K562 (cell line): ENCODE measurements at regions not wholly inside any gene's neighbourhood (a gene's known extent, or its start where the extent isn't known, plus 50 kb on each side); places are given as distances from the start of the nearest gene placed in this dataset.

ENCODE experiments used
- ATAC-seq: fragments of 200-7000 bp; cut with Tn5 transposase; 3 replicates; pipeline ENCODE4 v1.9.1; 2020; ENCODE audit warnings: moderate library complexity
- BruUV-seq: library from RNA; stranded (reverse); fragments of 400-500 nt; replicated peaks from 2 replicates; lab custom pipeline; 2021; lab: Mats Ljungman, UMichigan
- CTCF ChIA-PET: fragments of 300-600 bp; formaldehyde crosslinking; extraction: SDS; loops from one replicate; lab custom pipeline; 2021; ENCODE audit warnings: low intra/inter-chr PET ratio; lab: Yijun Ruan, JAX
- POLR2A ChIA-PET: fragments of 300-600, 350-650 bp; sonication (Branson Sonifier 250); formaldehyde crosslinking; extraction: SDS; loops from one replicate; lab custom pipeline; 2021; ENCODE audit warnings: antibody characterized with exemption, inconsistent platforms; lab: Yijun Ruan, JAX
- DNase-seq, 4 experiments: peaks; one replicate each; pipeline versions ENCODE4 v3.0.0 to v3.0.0-alpha.2; 2011 to 2018; ENCODE audit warnings: low spot score in 3 of 4, mixed read lengths in 3 of 4; ENCODE audit errors: extremely low read depth in 1 of 4
- FAIRE-seq: peaks from 2 replicates; lab custom pipeline; 2011; peaks lifted over from hg19 to GRCh38; lab: Jason Lieb, UNC
- H2AFZ ChIP-seq: 2 replicates; pipeline ENCODE4 v1.6.0; 2011; ENCODE audit warnings: low read depth, low read length, control low read depth, inconsistent platforms
- H3K27ac ChIP-seq: fragments of 200-600 bp; 3 replicates; pipeline ENCODE4 v1.8.0; 2011; ENCODE audit warnings: low read depth, mild to moderate bottlenecking, control low read depth, inconsistent platforms, low read length, moderate library complexity, mixed read lengths; ENCODE audit errors: extremely low read depth
- H3K27me3 ChIP-seq, 2 experiments: fragments of 300-600 bp in 1 of 2; 2 replicates in 1 of 2; 3 replicates in 1 of 2; pipeline versions ENCODE4 v1.6.0 to v1.8.0; 2011; ENCODE audit warnings: inconsistent platforms in 2 of 2, low read length in 2 of 2, mild to moderate bottlenecking in 1 of 2, mixed read lengths in 1 of 2, moderate library complexity in 1 of 2; ENCODE audit not compliant: control insufficient read depth in 2 of 2, insufficient read depth in 2 of 2
- H3K36me3 ChIP-seq: fragments of 300-600 bp; 3 replicates; pipeline ENCODE4 v1.8.0; 2011; ENCODE audit warnings: mild to moderate bottlenecking, low read length, inconsistent platforms; ENCODE audit not compliant: control insufficient read depth, insufficient read depth
- H3K4me1 ChIP-seq, 2 experiments: fragments of 200-600 bp in 1 of 2; replicated peaks in 1 of 2; 2 replicates in 1 of 2; 3 replicates in 1 of 2; pipeline versions ENCODE4 v1.5.1 to v1.8.0; 2011; ENCODE audit warnings: inconsistent platforms in 2 of 2, low read length in 2 of 2, mild to moderate bottlenecking in 1 of 2, mixed read lengths in 1 of 2, moderate library complexity in 1 of 2; ENCODE audit not compliant: control insufficient read depth in 2 of 2, insufficient read depth in 2 of 2
- H3K4me2 ChIP-seq: 2 replicates; pipeline ENCODE4 v1.6.1; 2011; ENCODE audit warnings: low read length, control low read depth, inconsistent platforms, mixed read lengths; ENCODE audit not compliant: insufficient read depth
- H3K4me3 ChIP-seq: fragments of 200-600 bp; sonication (generic), shearing (Covaris generic); 2 replicates; pipeline ENCODE4 v1.5.1; 2016; ENCODE audit warnings: control low read depth, inconsistent platforms
- H3K79me2 ChIP-seq: fragments of 200-600 bp; 3 replicates; pipeline ENCODE4 v1.8.0; 2011; ENCODE audit warnings: low read length, inconsistent platforms; ENCODE audit not compliant: control insufficient read depth, insufficient read depth
- H3K9ac ChIP-seq, 2 experiments: 2 replicates each; pipeline versions ENCODE4 v1.6.0 to v1.6.1; 2011; ENCODE audit warnings: low read depth in 2 of 2, low read length in 2 of 2, control low read depth in 1 of 2, inconsistent platforms in 1 of 2, mild to moderate bottlenecking in 1 of 2, mixed read lengths in 1 of 2; ENCODE audit not compliant: insufficient read depth in 1 of 2
- H3K9me1 ChIP-seq: one replicate; pipeline ENCODE4 v1.6.0; 2011; ENCODE audit warnings: inconsistent platforms, mild to moderate bottlenecking, low read length, moderate library complexity; ENCODE audit not compliant: control insufficient read depth, insufficient read depth
- H3K9me3 ChIP-seq: replicated peaks from 2 replicates; pipeline ENCODE4 v1.5.1; 2011; ENCODE audit warnings: low read depth, low read length, inconsistent platforms; ENCODE audit not compliant: control insufficient read depth, insufficient read depth
- H4K20me1 ChIP-seq: replicated peaks from 2 replicates; pipeline ENCODE4 v1.6.1; 2011; ENCODE audit warnings: low read length, inconsistent platforms, mixed read lengths; ENCODE audit not compliant: control insufficient read depth, insufficient read depth
- FOXA1 ChIP-seq: fragments of 450-650 bp; IDR thresholded peaks from 2 replicates; pipeline ENCODE4 v1.6.1; 2016; ENCODE audit warnings: mild to moderate bottlenecking, borderline replicate concordance
- HNRNPH1 ChIP-seq: fragments of 200-400 bp; formaldehyde crosslinking; optimal IDR thresholded peaks from 2 replicates; pipeline ENCODE3; 2017; ENCODE audit warnings: low read depth, mild to moderate bottlenecking, low read length, moderate library complexity
- ILF3 ChIP-seq: fragments of 450-650 bp; IDR thresholded peaks from 2 replicates; pipeline ENCODE4 v1.6.1; 2018; ENCODE audit warnings: antibody characterized with exemption, mild to moderate bottlenecking, moderate library complexity, borderline replicate concordance
- MCM3 ChIP-seq: fragments of 450-650 bp; IDR thresholded peaks from 2 replicates; pipeline ENCODE4 v1.6.1; 2016
- MTF1 ChIP-seq: fragments of 250-450 bp; sonication (Bioruptor Pico); IDR thresholded peaks from 2 replicates; pipeline ENCODE4 v1.9.0; 2021; ENCODE audit warnings: moderate library complexity, mild to moderate bottlenecking, inconsistent platforms, borderline replicate concordance
- SRSF9 ChIP-seq: fragments of 200-400 bp; formaldehyde crosslinking; IDR thresholded peaks from 2 replicates; pipeline ENCODE4 v1.6.1; 2017; ENCODE audit warnings: low read depth, low read length, borderline replicate concordance
- STAT5B ChIP-seq: fragments of 250-450 bp; sonication (Bioruptor Pico); IDR thresholded peaks from 2 replicates; pipeline ENCODE4 v1.8.0; 2021; ENCODE audit warnings: mild to moderate bottlenecking, inconsistent platforms
- WGBS: fragments of 100-300 bp; shearing (Covaris generic); methylation state at CpG from one replicate; pipeline ENCODE4 v1.1.6; 2016; ENCODE audit warnings: low coverage, mixed read lengths; ENCODE audit not compliant: insufficient coverage; ENCODE audit errors: missing lambda C conversion rate; 5-methylcytosine and 5-hydroxymethylcytosine counted together
- in situ Hi-C: fragments of 300-500 bp; cut with MboI; formaldehyde crosslinking; loops from 4 replicates; pipeline ENCODE4 v1.15.0; 2018; ENCODE audit warnings: inconsistent platforms, mixed read lengths
- intact Hi-C: fragments of 100-400 bp; cut with micrococcal nuclease; formaldehyde crosslinking; loops from 2 replicates; pipeline ENCODE4 v1.14.2; 2022
- TF ChIP-seq, protein P1 (sequence below): sonication (generic); formaldehyde crosslinking; IDR thresholded peaks from 2 replicates; pipeline ENCODE4 v1.8.1; 2023; ENCODE audit warnings: missing genetic modification reagents, mild to moderate bottlenecking, borderline replicate concordance

DNA sequence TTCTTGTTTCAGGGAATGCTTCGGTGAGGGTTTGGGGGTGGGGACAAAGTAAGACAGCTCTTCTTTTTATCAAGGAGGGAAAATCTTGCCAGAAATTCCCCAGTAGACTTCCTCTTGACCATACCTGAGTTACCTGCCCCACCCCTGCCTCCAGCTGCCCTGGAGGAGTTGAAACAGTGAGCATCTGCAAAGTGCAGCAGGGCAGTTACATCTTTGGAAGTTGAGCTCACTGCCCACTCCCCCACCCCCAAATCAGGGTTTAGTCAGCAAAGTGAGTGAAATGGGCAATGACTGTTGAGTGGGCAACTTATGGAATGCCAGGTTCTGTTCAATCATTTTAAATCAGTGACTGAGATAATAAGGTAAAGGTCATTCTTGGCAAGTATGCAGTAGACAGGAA, 98.8 kb downstream of the BANF2 start (continued):
- TF ChIP-seq, protein P1, sequence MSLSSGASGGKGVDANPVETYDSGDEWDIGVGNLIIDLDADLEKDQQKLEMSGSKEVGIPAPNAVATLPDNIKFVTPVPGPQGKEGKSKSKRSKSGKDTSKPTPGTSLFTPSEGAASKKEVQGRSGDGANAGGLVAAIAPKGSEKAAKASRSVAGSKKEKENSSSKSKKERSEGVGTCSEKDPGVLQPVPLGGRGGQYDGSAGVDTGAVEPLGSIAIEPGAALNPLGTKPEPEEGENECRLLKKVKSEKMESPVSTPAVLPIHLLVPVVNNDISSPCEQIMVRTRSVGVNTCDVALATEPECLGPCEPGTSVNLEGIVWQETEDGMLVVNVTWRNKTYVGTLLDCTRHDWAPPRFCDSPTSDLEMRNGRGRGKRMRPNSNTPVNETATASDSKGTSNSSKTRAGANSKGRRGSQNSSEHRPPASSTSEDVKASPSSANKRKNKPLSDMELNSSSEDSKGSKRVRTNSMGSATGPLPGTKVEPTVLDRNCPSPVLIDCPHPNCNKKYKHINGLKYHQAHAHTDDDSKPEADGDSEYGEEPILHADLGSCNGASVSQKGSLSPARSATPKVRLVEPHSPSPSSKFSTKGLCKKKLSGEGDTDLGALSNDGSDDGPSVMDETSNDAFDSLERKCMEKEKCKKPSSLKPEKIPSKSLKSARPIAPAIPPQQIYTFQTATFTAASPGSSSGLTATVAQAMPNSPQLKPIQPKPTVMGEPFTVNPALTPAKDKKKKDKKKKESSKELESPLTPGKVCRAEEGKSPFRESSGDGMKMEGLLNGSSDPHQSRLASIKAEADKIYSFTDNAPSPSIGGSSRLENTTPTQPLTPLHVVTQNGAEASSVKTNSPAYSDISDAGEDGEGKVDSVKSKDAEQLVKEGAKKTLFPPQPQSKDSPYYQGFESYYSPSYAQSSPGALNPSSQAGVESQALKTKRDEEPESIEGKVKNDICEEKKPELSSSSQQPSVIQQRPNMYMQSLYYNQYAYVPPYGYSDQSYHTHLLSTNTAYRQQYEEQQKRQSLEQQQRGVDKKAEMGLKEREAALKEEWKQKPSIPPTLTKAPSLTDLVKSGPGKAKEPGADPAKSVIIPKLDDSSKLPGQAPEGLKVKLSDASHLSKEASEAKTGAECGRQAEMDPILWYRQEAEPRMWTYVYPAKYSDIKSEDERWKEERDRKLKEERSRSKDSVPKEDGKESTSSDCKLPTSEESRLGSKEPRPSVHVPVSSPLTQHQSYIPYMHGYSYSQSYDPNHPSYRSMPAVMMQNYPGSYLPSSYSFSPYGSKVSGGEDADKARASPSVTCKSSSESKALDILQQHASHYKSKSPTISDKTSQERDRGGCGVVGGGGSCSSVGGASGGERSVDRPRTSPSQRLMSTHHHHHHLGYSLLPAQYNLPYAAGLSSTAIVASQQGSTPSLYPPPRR (CRISPR knock-in tag) = no peak

DNA sequence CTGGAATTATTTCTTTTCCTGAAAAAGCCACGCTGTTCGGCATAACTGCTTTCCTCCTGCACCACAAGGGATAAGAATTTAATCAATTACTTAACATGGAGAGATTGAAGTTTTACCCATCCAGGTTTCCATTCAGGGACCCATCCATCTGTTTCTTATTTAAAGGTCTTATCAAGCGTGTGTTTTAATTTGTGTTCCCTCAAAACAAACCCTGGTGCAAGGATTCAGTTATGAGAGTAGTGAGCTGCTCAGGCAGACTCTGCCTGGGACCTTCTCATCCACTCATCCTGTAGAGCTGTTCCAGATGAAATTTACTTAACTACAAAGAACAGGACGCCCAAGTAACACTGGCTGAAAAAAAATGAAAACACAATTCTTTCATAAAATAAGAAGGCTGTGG, 97.8 kb downstream of the BANF2 start:
- Histone ChIP-seq H3K4me1 (no peaks in the 10 kb centered on the region), H3K27ac (no peak overlapping the region), H3K79me2 (no peaks in the 10 kb centered on the region), H3K9me3 (no peaks in the 10 kb centered on the region), H3K36me3 (no peaks in the 10 kb centered on the region), H3K27me3 (peaks cover 0 to 6% of the 10 kb centered on the region in 2 experiments; a peak in 4 of 5 replicates), H2AFZ (no peak overlapping the region), H3K9ac (no peak overlapping the region), H4K20me1 (no peaks in the 10 kb centered on the region), H3K9me1 (no peaks in the 10 kb centered on the region), H3K4me3 (no peak overlapping the region), H3K4me2 (no peak overlapping the region)
- POLR2A ChIA-PET = interaction anchor here (0.8 kb wide), 1 partner anchor 114 kb away, joined by 3 read pairs; no protein-coding TSS in a partner anchor
- in situ Hi-C loops (no loop called here), intact Hi-C loops (no loop called here)
- CTCF ChIA-PET = no interaction called here
- 0% methylated on average over 4 of the region's 4 CpGs for WGBS
- FAIRE-seq (no peak), ATAC-seq (no peak), DNase-seq (no peak)
- TF ChIP-seq MCM3 (no peak), ILF3 (no peak), SRSF9 (no peak), MTF1 (no peak), HNRNPH1 (no peak), FOXA1 (no peak), STAT5B (CRISPR knock-in tag) (no peak)
- BruUV-seq = no TSS peak
